Right lobe of liver (tissue), 4 donors: ENCODE measurements at regions not wholly inside any gene's neighbourhood (a gene's known extent, or its start where the extent isn't known, plus 50 kb on each side); places are given as distances from the start of the nearest gene placed in this dataset.

Experiments
- POLR2A ChIP-seq: fragments of 450-650 bp; IDR thresholded peaks from one replicate; pipeline ENCODE4 v1.6.1; 2017; ENCODE audit warnings: antibody characterized with exemption, mild to moderate bottlenecking
- TF ChIP-seq, protein P1 (sequence below), 4 donors: fragments of 200-600 bp in 3 of 4; fragments of 450-650 bp in 1 of 4; IDR thresholded peaks; one replicate each; pipeline versions ENCODE4 v1.5.1 to v1.8.0; 2016 to 2022; ENCODE audit warnings: antibody characterized with exemption in 4 of 4, mild to moderate bottlenecking in 2 of 4
- donor health status: DM: no; HTN: no; CAD: no.
- donor health status: DM: no; HTN: no; CAD: no.
- donor health status: DM: no; HTN: yes; CAD: no.

DNA sequence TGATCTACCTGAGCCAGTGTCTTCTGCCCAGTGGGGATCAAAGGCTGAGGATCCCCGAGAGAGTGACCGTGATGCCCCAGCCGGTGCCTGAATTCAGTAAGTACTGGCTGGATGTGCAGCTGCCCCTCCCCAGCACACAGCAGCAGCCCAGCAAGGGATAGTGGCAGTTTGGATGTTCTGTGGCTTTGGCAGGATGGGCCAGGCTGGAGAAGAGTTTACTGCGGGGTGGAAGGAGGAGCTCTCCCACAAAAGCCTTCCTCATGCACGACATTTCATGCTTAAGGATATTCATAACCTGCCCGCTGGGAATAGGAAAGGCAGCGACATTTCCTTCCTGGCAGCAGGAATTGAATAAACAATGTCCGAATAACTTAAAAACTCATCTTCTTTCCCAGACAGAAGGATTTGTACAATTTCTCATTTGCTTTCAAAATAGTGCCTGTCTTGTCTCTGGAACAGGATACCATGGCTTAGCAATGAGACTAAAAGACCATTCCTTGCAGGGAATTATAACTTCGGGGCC lies 135.6 kb upstream of the PRMT8 start:
- no peak for TF ChIP-seq POLR2A
- TF ChIP-seq, protein P1, sequence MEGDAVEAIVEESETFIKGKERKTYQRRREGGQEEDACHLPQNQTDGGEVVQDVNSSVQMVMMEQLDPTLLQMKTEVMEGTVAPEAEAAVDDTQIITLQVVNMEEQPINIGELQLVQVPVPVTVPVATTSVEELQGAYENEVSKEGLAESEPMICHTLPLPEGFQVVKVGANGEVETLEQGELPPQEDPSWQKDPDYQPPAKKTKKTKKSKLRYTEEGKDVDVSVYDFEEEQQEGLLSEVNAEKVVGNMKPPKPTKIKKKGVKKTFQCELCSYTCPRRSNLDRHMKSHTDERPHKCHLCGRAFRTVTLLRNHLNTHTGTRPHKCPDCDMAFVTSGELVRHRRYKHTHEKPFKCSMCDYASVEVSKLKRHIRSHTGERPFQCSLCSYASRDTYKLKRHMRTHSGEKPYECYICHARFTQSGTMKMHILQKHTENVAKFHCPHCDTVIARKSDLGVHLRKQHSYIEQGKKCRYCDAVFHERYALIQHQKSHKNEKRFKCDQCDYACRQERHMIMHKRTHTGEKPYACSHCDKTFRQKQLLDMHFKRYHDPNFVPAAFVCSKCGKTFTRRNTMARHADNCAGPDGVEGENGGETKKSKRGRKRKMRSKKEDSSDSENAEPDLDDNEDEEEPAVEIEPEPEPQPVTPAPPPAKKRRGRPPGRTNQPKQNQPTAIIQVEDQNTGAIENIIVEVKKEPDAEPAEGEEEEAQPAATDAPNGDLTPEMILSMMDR (IDR thresholded peaks at IDR 0.05), result no peak
